Stimulated activated CD4-positive, alpha-beta T cell treated with anti-CD3 and anti-CD28 coated beads, Interleukin-12 subunit alpha, Interleukin-12 subunit beta, amount 100 ng/mL, for 24 hours (primary cell): ENCODE measurements at regions not wholly inside any gene's neighbourhood (a gene's known extent, or its start where the extent isn't known, plus 50 kb on each side); places are given as distances from the start of the nearest gene placed in this dataset.

ENCODE experiments used
- DNase-seq, 2 experiments: peaks; one replicate each; pipeline ENCODE4 v3.0.0-alpha.2; 2020; ENCODE audit warnings: low read depth in 2 of 2

- DNase-seq: no peak
These were observed 59.1 kb upstream of the PPP1R3C start for GRCh38 chr10:91691981-91692380.

- no peak for DNase-seq
These were observed 58.3 kb upstream of the PPP1R3C start for GRCh38 chr10:91690996-91691676.

- DNase-seq: no peak
These were observed 57.5 kb upstream of the PPP1R3C start for GRCh38 chr10:91690412-91690811.

GRCh38 chr10:91689731-91690168 lies 56.9 kb upstream of the PPP1R3C start:
- DNase-seq: no peak

- no peak for DNase-seq
These were observed 52.0 kb upstream of the PPP1R3C start for GRCh38 chr10:91684841-91685240.

GRCh38 chr10:91683975-91684374 lies 51.1 kb upstream of the PPP1R3C start:
- DNase-seq: no peak

DNA sequence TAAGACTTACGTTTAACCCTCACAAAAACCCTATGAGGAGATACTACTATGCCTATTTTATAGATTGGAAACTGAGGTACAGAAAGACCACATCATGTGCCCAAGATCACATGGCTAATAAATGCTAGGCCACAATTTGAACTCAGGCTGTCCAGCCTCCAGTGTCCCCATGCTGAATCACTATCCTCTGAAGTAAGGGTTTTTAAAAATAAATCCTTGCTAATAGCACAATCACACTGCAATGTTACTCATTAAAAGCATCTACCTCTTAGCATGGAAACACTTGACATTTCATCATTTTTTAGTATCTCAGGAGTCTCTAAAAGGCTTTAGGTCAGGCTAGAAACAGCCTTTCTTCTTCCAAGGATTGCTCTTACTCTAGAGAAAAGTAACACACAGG lies 50.0 kb upstream of the PPP1R3C start:
- DNase-seq: no peak
